ENCODE measurements at regions not wholly inside any gene's neighbourhood (a gene's known extent, or its start where the extent isn't known, plus 50 kb on each side); places are given as distances from the start of the nearest gene placed in this dataset.
"Not testable (repeated sequence)": the region's sequence is repeated elsewhere in the genome, so short reads cannot be mapped to it uniquely, and the experiment has no call there.

- DNase-seq (ENCODE audit: low read depth), result no peak
Measured at GRCh38 chr3:26279091-26279490, 343.5 kb upstream of the LRRC3B start.

DNA sequence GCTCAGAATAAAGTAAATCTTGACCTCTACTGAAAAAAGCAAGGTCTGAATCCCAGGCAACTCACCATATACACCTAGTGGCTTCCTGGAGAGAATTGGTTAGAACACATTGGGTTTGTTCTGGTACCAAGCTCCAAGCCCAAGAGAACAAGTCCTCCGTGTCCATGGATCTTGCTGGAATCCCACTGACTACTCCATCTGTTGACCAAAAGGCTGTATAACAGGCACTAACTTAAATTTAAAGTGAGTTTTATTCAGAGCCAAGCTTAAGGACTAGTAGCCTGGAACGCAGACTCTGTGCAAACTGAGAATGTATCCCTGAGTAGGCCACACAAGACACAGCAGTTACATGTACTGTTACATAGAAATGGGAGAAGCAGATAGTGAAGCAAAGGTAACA lies 342.1 kb upstream of the LRRC3B start:
- DNase-seq (ENCODE audit: low read depth), result no peak

DNA sequence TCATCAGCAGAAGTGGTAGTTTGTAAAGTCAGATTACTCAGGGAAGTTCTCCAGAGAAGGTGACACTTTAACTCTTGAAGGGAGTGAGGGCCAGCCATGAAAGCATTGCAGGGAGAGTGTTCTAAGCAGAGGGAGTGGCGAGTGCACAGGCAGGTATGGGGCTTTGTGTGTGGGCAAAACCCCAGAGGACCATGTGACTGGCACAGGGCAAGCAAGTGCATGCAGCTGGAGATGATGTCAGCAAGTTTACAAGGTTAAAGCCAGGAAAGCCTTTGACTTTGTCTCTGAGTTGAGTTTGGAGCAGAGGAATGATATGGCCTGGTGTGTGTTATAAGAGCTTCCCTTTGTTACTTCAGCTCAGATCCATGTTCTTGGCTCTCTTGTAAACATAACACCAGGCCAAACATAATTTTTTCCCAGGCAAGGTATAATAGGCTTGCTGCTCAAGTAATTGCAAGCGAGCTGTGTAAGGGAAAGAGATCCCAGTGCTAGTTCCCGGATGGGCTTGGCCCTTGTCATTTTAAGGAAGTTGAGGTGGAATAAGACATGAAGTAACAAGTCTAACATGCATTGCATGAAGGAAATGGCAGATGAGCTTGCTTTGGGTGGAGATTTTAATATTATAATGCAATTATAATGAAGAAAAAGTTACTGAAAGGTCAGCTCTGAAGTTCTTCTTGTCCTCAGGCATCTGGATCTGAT lies 341.1 kb upstream of the LRRC3B start:
- DNase-seq (ENCODE audit: low read depth), result no peak

GRCh38 chr3:26284503-26284902 lies 338.1 kb upstream of the LRRC3B start:
- DNase-seq (ENCODE audit: low read depth), result not testable (repeated sequence)

DNA sequence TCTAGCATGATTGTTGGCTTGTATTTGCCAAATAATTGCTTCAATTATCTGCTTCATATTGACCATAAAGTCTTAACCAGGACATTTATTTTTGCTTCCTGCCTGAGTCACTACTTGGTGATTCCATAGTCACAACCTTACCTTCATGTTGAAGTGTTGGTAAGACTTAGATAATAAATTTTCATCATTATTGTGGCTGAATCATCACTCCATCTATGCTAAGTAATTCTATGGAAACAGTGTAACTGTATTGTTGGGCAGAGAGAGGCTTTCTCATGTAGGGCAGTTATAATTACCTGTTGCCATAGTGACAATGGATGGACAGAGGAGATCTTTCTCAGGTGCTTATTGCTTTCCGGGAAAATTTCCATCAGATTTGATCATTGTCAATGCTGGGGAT lies 330.7 kb upstream of the LRRC3B start:
- DNase-seq (ENCODE audit: low read depth), result no peak

- no peak for DNase-seq (ENCODE audit: low read depth)
Measured at GRCh38 chr3:26292780-26293179, 329.8 kb upstream of the LRRC3B start.

- no peak for DNase-seq (ENCODE audit: low read depth)
Measured at GRCh38 chr3:26293329-26293844, 329.2 kb upstream of the LRRC3B start.

DNA sequence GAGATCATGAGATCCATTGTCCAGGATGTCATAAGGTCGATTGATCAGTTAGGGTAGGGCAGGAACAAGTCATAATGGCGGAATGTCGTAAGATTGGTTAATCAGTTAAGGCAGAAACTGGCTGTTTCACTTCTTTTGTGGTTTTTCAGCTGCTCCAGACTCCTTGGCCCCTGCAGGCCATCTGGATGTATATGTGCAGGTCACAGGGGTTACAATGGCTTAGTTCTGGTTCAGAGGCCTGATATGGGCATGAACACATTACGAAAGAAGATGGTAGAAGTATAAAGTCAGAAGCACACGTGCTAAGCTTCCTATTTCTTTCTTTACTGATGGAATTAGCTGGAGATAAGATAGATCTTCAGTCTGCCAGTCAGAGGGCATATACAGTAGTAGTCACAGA lies 315.4 kb upstream of the LRRC3B start:
- DNase-seq (ENCODE audit: low read depth), result no peak

GRCh38 chr3:26307787-26308186 lies 314.8 kb upstream of the LRRC3B start:
- no peak for DNase-seq (ENCODE audit: low read depth)

GRCh38 chr3:26308454-26308853 lies 314.1 kb upstream of the LRRC3B start:
- DNase-seq (ENCODE audit: low read depth), result no peak

GRCh38 chr3:26309536-26309935 lies 313.0 kb upstream of the LRRC3B start:
- not testable (repeated sequence) for DNase-seq (ENCODE audit: low read depth)

- no peak for DNase-seq (ENCODE audit: low read depth)
Measured at GRCh38 chr3:26312816-26313215, 309.8 kb upstream of the LRRC3B start.

DNA sequence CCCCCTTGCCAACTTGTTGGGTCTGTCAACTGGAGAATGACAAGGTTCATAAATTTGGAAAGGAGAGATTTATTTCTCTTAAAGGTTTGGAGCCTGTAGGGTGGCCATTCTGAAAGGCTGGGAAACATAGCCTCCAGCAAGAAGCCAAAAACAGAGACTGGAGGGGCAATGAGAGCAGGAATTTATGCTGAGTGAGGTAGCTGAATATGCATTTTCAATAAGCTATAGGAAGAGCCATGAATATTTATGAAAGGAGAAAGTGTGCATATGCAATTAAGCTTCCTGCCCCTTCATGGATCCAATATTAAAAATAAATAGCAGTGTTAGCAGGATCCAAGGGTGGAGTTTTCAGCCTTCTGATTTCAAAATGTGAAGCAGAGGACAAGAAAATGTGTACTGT lies 306.1 kb upstream of the LRRC3B start:
- no peak for DNase-seq (ENCODE audit: low read depth)

DNA sequence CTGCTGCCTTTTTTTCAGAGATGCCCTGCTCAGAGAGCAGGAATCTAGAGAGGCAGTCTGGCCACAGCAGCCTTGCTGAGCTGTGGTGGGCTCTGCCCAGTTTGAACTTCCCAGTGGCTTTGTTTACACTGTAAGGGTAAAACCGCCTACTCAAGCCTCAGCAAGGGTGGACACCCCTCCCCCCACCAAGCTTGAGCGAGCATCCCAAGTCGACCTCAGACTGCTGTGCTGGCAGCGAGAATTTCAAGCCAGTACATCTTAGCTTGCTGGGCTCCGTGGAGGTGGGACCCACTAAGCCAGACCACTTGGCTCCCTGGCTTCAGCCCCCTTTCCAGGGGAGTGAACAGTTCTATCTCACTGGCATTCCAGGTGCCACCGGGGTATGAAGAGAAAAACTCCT lies 298.8 kb upstream of the LRRC3B start:
- not testable (repeated sequence) for DNase-seq (ENCODE audit: low read depth)

- no peak for DNase-seq (ENCODE audit: low read depth)
Measured at GRCh38 chr3:26340001-26340400, 282.6 kb upstream of the LRRC3B start.

DNA sequence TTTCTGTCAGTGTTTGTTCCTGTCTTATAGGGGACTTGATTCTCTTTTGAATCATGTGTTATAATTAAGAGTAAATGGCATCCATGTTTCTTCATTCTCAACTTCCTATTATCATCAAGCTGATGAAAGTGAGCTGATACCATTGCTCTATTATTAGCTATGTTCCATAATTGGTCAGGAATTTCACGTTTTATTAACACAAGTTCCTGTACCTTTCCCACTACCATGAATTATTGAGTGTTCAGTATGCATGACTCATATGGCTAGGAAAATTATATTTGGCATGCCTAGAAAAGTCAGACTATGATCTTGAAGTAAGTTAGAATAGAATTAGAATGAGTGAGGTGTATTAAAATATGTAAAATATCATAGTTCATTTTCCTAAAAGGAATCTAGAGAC lies 278.9 kb upstream of the LRRC3B start:
- DNase-seq (ENCODE audit: low read depth), result no peak

GRCh38 chr3:26345613-26346012 lies 277.0 kb upstream of the LRRC3B start:
- no peak for DNase-seq (ENCODE audit: low read depth)

- no peak for DNase-seq (ENCODE audit: low read depth)
Measured at GRCh38 chr3:26346497-26346896, 276.1 kb upstream of the LRRC3B start.

GRCh38 chr3:26347150-26347549 lies 275.4 kb upstream of the LRRC3B start:
- DNase-seq (ENCODE audit: low read depth), result no peak

DNA sequence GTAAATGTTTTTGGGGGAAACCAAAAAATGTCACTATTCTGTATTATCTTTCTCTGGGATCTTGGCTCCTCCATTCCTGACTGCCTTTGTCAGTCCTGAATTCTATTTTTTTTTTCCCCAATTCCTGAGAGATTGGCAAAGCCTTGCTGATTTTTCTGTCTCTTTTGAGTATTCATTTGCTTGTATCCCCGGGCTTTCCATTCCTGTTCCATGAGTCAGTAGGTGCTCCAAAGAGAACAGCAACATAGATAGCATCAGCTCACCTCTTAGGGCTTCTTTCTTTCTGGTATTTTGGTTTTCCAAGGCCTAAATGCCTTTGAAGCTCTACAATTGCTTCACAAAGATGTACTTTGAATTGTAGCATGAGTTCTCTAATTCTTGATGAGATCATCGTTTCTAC lies 271.7 kb upstream of the LRRC3B start:
- no peak for DNase-seq (ENCODE audit: low read depth)

DNA sequence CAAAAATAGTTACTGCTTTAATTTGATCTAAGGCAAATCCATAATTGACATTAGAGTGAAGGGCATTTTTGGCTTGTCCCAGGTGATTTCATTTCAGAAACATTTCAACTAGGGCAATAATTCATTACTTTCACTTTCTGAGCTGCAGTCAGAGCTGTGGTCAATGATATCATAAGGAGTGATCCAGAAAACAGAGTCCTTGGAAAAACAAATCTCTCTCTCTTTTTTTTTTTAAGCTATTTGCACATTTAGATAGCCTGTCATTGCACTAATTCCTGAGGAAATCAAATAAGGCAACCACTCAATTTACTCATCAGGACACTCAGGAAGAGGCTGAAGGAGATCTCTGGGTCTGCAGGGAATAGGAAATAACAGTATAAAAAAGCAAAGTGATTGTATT lies 269.5 kb upstream of the LRRC3B start:
- no peak for DNase-seq (ENCODE audit: low read depth)

DNA sequence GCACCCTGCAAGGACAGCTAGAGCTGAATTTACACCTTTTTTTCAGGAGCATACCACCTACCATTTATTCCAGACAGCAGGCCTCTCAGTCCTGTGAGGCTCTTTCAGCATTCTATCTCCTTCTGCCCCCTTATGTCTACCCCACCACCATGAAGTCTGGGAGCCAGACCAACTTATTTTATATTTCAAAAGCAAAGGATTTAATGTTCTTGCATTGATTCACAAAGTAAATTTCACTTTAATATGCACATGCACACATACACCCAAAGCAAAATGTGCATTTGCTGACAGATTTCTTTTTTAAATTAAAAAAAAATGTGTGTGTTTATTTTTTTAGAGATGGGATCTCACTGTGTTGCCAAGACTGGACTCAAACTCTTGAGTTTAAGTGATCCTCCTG lies 264.2 kb upstream of the LRRC3B start:
- no peak for DNase-seq (ENCODE audit: low read depth)

- DNase-seq (ENCODE audit: low read depth), result no peak
Measured at GRCh38 chr3:26365706-26366105, 256.9 kb upstream of the LRRC3B start.

- DNase-seq (ENCODE audit: low read depth), result no peak
Measured at GRCh38 chr3:26368312-26368711, 254.3 kb upstream of the LRRC3B start.

Data from activated T-cell treated with anti-CD3 and anti-CD28 coated beads for 1 hour (primary cell).